HG03039 (cell line): ENCODE measurements at regions not wholly inside any gene's neighbourhood (a gene's known extent, or its start where the extent isn't known, plus 50 kb on each side); places are given as distances from the start of the nearest gene placed in this dataset.

Experiments
- ATAC-seq: cut with Tn5 transposase; IDR thresholded peaks from one replicate; pipeline ENCODE4 v1.9.1; 2021; ENCODE audit warnings: mild to moderate bottlenecking, moderate library complexity; ENCODE audit not compliant: unreplicated experiment

- no peak for ATAC-seq
These were observed 248.8 kb upstream of the PWP1 start for GRCh38 chr12:107436836-107437235.

DNA sequence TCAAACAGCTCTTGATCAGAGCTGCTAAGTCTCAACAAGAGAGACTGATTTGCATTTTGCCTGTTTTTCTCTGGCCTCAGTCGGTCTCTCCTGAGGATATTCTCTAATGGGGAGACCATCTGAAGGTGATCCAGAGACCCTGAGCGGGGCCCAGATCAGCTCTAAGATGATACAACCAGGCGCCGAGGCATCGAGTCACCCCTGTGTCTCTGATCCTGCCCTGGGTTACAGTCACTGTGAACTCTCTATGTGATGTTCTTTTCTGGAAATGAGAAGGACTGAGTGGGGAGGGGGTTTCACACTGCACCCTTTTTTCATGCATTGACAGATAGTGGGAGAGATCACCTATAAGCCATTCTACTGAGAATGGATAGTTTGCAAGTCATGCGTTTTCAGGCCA, 247.6 kb upstream of the PWP1 start:
- no peak for ATAC-seq

- no peak for ATAC-seq
These were observed 246.4 kb upstream of the PWP1 start for GRCh38 chr12:107439026-107439738.

GRCh38 chr12:107440606-107441005, 245.0 kb upstream of the PWP1 start:
- no peak for ATAC-seq

DNA sequence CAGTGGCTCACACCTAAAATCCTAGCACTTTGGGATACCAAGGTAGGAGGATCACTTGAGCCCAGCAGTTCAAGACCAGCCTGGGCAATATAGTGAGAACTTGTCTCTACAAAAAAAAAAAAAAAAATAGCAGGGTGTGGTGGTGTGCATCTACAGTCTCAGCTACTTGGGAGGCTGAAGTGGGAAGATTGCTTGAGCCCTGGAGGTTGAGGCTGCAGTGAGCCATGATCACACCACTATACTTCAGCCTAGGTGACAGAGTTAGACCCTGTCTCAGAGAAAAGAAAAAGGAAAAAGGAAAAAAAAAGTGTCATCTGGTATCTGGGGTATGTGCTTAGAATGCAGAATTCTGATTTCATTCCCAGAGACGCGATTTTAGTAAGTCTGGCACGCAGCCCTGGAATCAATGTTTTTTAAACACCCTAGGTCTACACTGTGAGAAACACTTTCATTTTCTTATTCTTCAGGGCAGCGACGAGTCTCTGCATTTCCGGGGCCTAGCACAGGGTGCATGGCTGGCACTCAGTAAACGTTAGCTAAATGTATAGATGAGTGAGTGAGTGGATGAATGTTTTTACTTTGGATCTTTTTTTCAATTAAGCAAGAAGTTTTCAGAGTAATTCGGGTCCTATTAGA, 243.8 kb upstream of the PWP1 start:
- no peak for ATAC-seq

- no peak for ATAC-seq
These were observed 243.1 kb upstream of the PWP1 start for GRCh38 chr12:107442326-107442987.

GRCh38 chr12:107443320-107444090, 242.1 kb upstream of the PWP1 start:
- ATAC-seq = no peak

- no peak for ATAC-seq
These were observed 240.8 kb upstream of the PWP1 start for GRCh38 chr12:107444771-107445170.

- ATAC-seq = no peak
These were observed 239.1 kb upstream of the PWP1 start for GRCh38 chr12:107446476-107446875.

DNA sequence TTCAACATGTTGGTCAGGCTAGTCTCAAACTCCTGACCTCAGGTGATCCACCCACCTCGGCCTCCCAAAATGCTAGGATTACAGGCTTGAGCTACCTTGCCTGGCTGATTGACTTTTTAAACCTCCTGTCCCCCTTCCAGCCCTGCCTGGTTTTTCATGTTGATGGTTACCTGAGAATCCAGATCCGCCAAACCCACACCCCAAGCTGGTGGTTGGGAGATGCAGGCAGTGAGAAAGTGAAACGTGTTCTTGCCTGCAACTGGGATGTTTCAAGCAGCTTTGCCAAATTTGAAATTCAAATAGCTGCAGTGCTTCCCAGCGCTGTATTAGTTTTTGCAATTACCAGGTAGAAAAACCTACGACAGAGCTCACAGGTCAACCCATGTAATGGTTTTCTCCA, 238.3 kb upstream of the PWP1 start:
- ATAC-seq = no peak

- ATAC-seq = no peak
These were observed 237.4 kb upstream of the PWP1 start for GRCh38 chr12:107448198-107448597.

GRCh38 chr12:107449891-107450290, 235.7 kb upstream of the PWP1 start:
- ATAC-seq = no peak

DNA sequence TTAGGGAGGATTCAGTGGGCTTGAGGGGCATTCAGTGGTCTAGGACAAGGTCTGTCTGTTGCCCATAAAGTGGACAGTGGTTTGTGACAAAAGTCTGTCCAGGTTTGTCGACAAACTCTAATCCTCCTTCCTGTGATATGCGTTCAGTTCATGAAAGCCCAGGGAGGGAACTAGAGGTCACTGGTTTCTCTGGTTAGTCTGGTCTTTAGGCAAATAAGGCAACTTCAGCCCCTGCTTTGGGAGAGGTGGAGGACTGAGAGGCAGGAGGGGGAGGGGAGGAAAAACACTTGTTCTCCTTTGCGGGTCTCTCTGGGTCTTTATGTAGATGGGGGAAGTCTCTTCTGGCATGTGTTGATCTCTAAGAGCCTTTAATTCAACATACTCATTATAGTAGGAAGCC, 235.1 kb upstream of the PWP1 start:
- ATAC-seq = no peak

GRCh38 chr12:107451246-107451645, 234.4 kb upstream of the PWP1 start:
- no peak for ATAC-seq

DNA sequence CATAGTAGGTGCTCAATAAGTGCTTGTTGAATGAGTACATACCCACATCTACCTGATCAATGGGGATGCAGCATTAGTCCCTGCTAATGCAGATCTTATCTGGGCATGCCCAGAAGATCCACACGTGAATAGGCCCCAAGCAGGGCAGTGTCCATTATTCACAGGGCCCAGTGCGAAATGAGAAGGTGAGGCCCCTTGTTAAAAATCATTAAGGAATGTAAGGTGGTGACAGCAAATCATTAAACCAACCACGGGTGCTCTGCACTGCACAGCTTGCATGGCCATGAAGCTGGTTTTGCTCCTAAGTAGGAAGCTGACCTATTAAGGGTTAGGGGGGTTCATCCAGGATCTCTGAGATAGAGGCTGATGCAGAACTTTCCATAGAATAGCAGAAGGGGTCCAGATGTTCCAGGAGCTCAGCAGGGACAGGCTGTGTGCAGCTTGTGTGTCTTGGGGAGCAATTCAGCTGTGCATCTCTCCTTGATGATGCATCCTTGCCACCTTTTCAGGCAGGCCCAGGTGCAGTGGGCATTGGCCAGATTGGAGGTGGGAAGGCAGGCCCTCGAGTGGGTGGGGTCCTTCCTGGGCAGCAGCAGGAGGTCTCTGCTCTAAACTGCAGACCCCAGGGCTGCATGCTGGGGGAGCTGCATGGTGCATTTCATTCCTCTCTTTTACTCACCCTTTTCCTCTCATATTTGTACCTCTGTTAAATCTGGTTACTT, 231.3 kb upstream of the PWP1 start:
- no peak for ATAC-seq

DNA sequence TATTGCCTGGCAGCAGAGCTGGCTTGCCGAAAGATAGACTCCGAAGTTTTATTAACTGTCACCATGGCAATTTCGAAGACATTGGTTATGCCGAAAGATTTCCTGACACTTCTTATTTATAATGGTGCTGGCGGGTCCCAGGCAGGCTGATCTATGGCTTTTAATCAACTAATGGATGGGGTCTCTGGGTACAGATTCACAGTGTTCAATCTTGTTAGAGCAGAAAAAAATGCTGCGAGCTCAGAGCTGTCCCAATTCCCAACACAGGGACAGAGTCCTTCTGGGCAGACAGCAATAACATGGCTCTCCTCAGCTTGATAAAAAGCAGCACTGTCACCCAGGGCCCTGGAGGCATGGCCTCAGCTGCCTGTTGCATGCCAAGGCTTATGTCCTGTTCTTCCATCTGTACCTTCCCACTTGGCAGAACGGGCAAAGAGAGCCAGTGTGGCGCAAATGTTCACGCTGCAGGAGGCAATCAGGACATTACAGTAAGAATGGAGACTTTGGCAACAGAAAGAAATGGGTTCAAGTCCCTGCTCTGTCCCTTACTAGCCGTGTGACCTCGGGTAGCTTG, 228.2 kb upstream of the PWP1 start:
- no peak for ATAC-seq

DNA sequence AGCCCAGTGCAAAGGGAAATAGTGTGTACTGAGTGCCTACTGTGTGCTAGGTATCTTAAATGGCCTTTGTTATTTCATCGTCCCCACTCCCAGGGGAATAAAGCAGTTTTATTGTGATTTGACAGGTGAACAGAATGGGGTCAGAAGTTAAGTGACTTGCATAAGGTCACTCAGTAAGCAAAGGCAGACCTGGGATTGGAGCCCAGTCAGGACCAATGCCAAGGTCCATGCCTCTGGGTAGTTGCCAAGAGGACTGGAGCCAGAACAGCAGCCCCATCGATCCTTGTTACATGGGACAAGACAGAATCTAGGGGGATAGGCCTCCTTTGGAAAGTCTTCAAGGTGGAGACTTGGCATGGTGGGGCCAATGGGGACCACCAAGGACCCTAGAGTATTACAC, 227.4 kb upstream of the PWP1 start:
- no peak for ATAC-seq

DNA sequence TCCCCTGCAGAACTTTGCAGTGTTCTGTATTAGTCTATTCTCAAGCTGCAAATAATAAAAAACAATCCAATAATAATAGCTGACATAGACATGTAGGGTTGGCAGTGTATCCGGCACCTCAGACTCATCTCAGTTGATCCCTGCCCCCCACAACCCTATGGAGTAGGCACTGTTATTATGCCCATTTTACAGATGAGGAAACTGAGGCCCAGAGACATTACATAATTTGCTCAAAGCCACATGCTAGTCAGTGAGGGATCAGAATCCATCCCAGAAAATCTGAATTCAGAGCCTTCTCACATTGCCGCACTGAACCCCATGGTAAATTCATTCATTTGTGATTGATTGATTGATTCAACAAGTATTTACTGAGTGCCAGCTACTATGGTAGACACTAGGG, 226.6 kb upstream of the PWP1 start:
- no peak for ATAC-seq

GRCh38 chr12:107459641-107460040, 226.0 kb upstream of the PWP1 start:
- no peak for ATAC-seq

DNA sequence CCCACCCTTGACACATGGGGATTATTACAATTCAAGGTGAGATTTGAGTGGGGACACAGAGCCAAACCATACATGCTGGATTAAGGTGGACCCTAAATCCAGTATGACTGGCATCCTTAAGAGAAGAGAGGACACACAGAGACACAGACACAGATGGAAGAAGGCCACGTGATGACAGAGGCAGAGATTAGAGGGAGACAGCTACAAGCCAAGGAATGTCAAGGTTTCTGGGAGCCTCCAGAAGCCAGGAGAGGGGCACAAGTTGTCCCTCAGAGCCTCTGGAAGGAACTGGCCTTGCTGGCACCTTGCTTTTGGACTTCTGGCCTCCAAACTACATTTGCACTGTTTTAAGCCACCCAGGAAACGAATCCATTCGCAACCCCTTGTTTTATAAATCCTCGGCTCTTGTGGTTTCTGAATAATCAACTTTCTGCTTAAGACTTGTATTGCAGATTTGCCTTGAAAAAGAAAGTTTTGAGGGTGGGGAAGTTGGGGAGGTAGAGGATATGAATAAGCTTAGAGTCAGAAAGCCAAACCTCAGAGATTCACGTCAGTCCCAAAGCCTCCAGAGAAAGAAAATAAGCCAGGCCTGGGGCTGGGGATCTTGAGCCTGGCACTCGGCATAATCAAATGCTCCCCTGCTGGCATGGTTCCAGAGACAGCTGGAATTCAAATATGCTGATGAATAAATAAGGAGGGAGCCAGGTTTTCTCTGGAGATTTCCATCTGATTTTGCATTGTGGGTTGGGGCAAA, 224.2 kb upstream of the PWP1 start:
- no peak for ATAC-seq
